Natural killer cell treated with Interleukin-12 subunit alpha and Interleukin-12 subunit beta and Interleukin-15 and Interleukin-18, amount 100 ng/mL, for 72 hours (primary cell): ENCODE measurements at regions not wholly inside any gene's neighbourhood (a gene's known extent, or its start where the extent isn't known, plus 50 kb on each side); places are given as distances from the start of the nearest gene placed in this dataset.
"Not testable (repeated sequence)": the region's sequence is repeated elsewhere in the genome, so short reads cannot be mapped to it uniquely, and the experiment has no call there.

ENCODE experiments used
- ATAC-seq, 2 donors: fragments of 150-1000 bp; cut with Tn5 transposase in 1 of 2; sonication (Bioruptor Pico), chemical (Tn5 transposase) in 1 of 2; 2 replicates each; pipeline ENCODE4 v1.10.0; 2021
- DNase-seq: peaks from one replicate; pipeline ENCODE4 v3.0.0; 2022; ENCODE audit warnings: low spot score
- H3K27ac Mint-ChIP-seq, 2 donors: 1 replicate in 1 of 2; 2 replicates in 1 of 2; pipeline ENCODE4 v1.8.0; 2022; ENCODE audit warnings: mixed read lengths in 2 of 2, mild to moderate bottlenecking in 1 of 2, moderate library complexity in 1 of 2
- H3K27me3 Mint-ChIP-seq, 2 donors: 1 replicate in 1 of 2; 2 replicates in 1 of 2; pipeline ENCODE4 v1.8.0; 2022; ENCODE audit warnings: mixed read lengths in 2 of 2
- H3K36me3 Mint-ChIP-seq: one replicate; pipeline ENCODE4 v1.8.0; 2022; ENCODE audit warnings: mixed read lengths
- H3K4me1 Mint-ChIP-seq, 2 donors: 1 replicate in 1 of 2; 2 replicates in 1 of 2; pipeline ENCODE4 v1.8.0; 2022; ENCODE audit warnings: low read depth in 2 of 2, mixed read lengths in 2 of 2, mild to moderate bottlenecking in 1 of 2
- H3K4me3 Mint-ChIP-seq: one replicate; pipeline ENCODE4 v1.8.0; 2022; ENCODE audit warnings: mixed read lengths
- H3K9me3 Mint-ChIP-seq: 2 replicates; pipeline ENCODE4 v1.8.0; 2022; ENCODE audit warnings: mixed read lengths

GRCh38 chr11:82082976-82083375, 650.7 kb downstream of the FAM181B start:
- H3K27ac Mint-ChIP-seq: no peak overlapping the region
- no peaks in the 10 kb centered on the region for H3K36me3 Mint-ChIP-seq
- no peaks in the 10 kb centered on the region for H3K27me3 Mint-ChIP-seq
- H3K4me1 Mint-ChIP-seq: no peaks in the 10 kb centered on the region
- ATAC-seq (no peak), DNase-seq (no peak)
- no peak overlapping the region for H3K4me3 Mint-ChIP-seq
- no peaks in the 10 kb centered on the region for H3K9me3 Mint-ChIP-seq

GRCh38 chr11:82080160-82080559, 653.5 kb downstream of the FAM181B start:
- Mint-ChIP-seq H3K9me3 (no peaks in the 10 kb centered on the region), H3K4me3 (no peak overlapping the region), H3K27ac (no peak overlapping the region), H3K36me3 (no peaks in the 10 kb centered on the region), H3K4me1 (no peaks in the 10 kb centered on the region), H3K27me3 (no peaks in the 10 kb centered on the region)
- ATAC-seq: no peak
- DNase-seq: no peak

GRCh38 chr11:82076126-82076525, 657.5 kb downstream of the FAM181B start:
- no peak overlapping the region for H3K27ac Mint-ChIP-seq
- DNase-seq (no peak), ATAC-seq (no peak)
- peaks cover 12% of the 10 kb centered on the region for H3K9me3 Mint-ChIP-seq
- H3K4me1 Mint-ChIP-seq: peaks cover 0 to 7% of the 10 kb centered on the region in 2 donors
- no peak overlapping the region for H3K4me3 Mint-ChIP-seq
- no peaks in the 10 kb centered on the region for H3K27me3 Mint-ChIP-seq
- H3K36me3 Mint-ChIP-seq: no peaks in the 10 kb centered on the region

GRCh38 chr11:82059505-82059904, 674.2 kb downstream of the FAM181B start:
- Mint-ChIP-seq H3K27me3 (no peaks in the 10 kb centered on the region), H3K4me1 (no peaks in the 10 kb centered on the region), H3K36me3 (no peaks in the 10 kb centered on the region), H3K27ac (no peak overlapping the region), H3K4me3 (no peak overlapping the region), H3K9me3 (no peaks in the 10 kb centered on the region)
- ATAC-seq: no peak
- DNase-seq: no peak

- no peaks in the 10 kb centered on the region for H3K4me1 Mint-ChIP-seq
- no peaks in the 10 kb centered on the region for H3K36me3 Mint-ChIP-seq
- no peak for DNase-seq
- H3K27ac Mint-ChIP-seq: no peak overlapping the region
- no peak for ATAC-seq
- H3K27me3 Mint-ChIP-seq: peaks cover 3 to 8% of the 10 kb centered on the region in 2 donors
- H3K9me3 Mint-ChIP-seq: peaks cover 4% of the 10 kb centered on the region
- H3K4me3 Mint-ChIP-seq: no peak overlapping the region
These were observed 677.2 kb downstream of the FAM181B start for GRCh38 chr11:82056450-82056849.

- no peak overlapping the region for H3K4me3 Mint-ChIP-seq
- peaks cover 3 to 29% of the 10 kb centered on the region in 2 donors for H3K27me3 Mint-ChIP-seq
- H3K27ac Mint-ChIP-seq: no peak overlapping the region
- no peak for ATAC-seq
- peaks cover 7% of the 10 kb centered on the region for H3K36me3 Mint-ChIP-seq
- H3K4me1 Mint-ChIP-seq: no peaks in the 10 kb centered on the region
- H3K9me3 Mint-ChIP-seq: peaks cover 13% of the 10 kb centered on the region
- no peak for DNase-seq
These were observed 684.5 kb downstream of the FAM181B start for GRCh38 chr11:82049199-82049598.

GRCh38 chr11:82047200-82047599, 686.5 kb downstream of the FAM181B start:
- Mint-ChIP-seq H3K36me3 (peaks cover 7% of the 10 kb centered on the region), H3K4me3 (no peak overlapping the region), H3K4me1 (no peaks in the 10 kb centered on the region), H3K27me3 (peaks cover 0 to 28% of the 10 kb centered on the region in 2 donors), H3K9me3 (peaks cover 10% of the 10 kb centered on the region), H3K27ac (no peak overlapping the region)
- no peak for ATAC-seq
- DNase-seq: no peak

GRCh38 chr11:82046778-82047177, 686.9 kb downstream of the FAM181B start:
- H3K4me1 Mint-ChIP-seq: no peaks in the 10 kb centered on the region
- H3K4me3 Mint-ChIP-seq: no peak overlapping the region
- H3K27me3 Mint-ChIP-seq: peaks cover 0 to 24% of the 10 kb centered on the region in 2 donors
- H3K9me3 Mint-ChIP-seq: peaks cover 10% of the 10 kb centered on the region
- peaks cover 7% of the 10 kb centered on the region for H3K36me3 Mint-ChIP-seq
- DNase-seq: no peak
- H3K27ac Mint-ChIP-seq: no peak overlapping the region
- ATAC-seq: no peak

GRCh38 chr11:82045748-82046457, 687.8 kb downstream of the FAM181B start:
- peaks cover 7% of the 10 kb centered on the region for H3K36me3 Mint-ChIP-seq
- ATAC-seq: no peak
- no peaks in the 10 kb centered on the region for H3K4me1 Mint-ChIP-seq
- peaks cover 0 to 17% of the 10 kb centered on the region in 2 donors for H3K27me3 Mint-ChIP-seq
- peaks cover 10% of the 10 kb centered on the region for H3K9me3 Mint-ChIP-seq
- no peak for DNase-seq
- no peak overlapping the region for H3K4me3 Mint-ChIP-seq
- no peak overlapping the region for H3K27ac Mint-ChIP-seq

GRCh38 chr11:82043316-82043715, 690.3 kb downstream of the FAM181B start:
- DNase-seq (no peak), ATAC-seq (no peak)
- Mint-ChIP-seq H3K27ac (no peak overlapping the region), H3K4me3 (no peak overlapping the region), H3K9me3 (peaks cover 9% of the 10 kb centered on the region), H3K36me3 (no peaks in the 10 kb centered on the region), H3K4me1 (no peaks in the 10 kb centered on the region), H3K27me3 (peaks cover 0 to 7% of the 10 kb centered on the region in 2 donors)

GRCh38 chr11:82041764-82042163, 691.9 kb downstream of the FAM181B start:
- no peaks in the 10 kb centered on the region for H3K36me3 Mint-ChIP-seq
- no peak for DNase-seq
- ATAC-seq: no peak
- H3K27ac Mint-ChIP-seq: no peak overlapping the region
- peaks cover 0 to 7% of the 10 kb centered on the region in 2 donors for H3K27me3 Mint-ChIP-seq
- H3K9me3 Mint-ChIP-seq: peaks cover 6% of the 10 kb centered on the region
- no peaks in the 10 kb centered on the region for H3K4me1 Mint-ChIP-seq
- H3K4me3 Mint-ChIP-seq: no peak overlapping the region

- Mint-ChIP-seq H3K27ac (no peak overlapping the region), H3K4me3 (no peak overlapping the region), H3K36me3 (no peaks in the 10 kb centered on the region), H3K27me3 (no peaks in the 10 kb centered on the region), H3K4me1 (no peaks in the 10 kb centered on the region), H3K9me3 (no peaks in the 10 kb centered on the region)
- DNase-seq: no peak
- ATAC-seq: no peak
These were observed 695.5 kb downstream of the FAM181B start for GRCh38 chr11:82038154-82038553.

GRCh38 chr11:82034527-82034926, 699.1 kb downstream of the FAM181B start:
- DNase-seq (no peak), ATAC-seq (no peak)
- Mint-ChIP-seq H3K9me3 (no peaks in the 10 kb centered on the region), H3K4me3 (no peak overlapping the region), H3K36me3 (no peaks in the 10 kb centered on the region), H3K4me1 (no peaks in the 10 kb centered on the region), H3K27me3 (no peaks in the 10 kb centered on the region), H3K27ac (no peak overlapping the region)

GRCh38 chr11:82027335-82027734, 706.3 kb downstream of the FAM181B start:
- H3K27ac Mint-ChIP-seq, ATAC-seq, DNase-seq, H3K4me3 Mint-ChIP-seq, H3K36me3 Mint-ChIP-seq, H3K9me3 Mint-ChIP-seq, H3K4me1 Mint-ChIP-seq, H3K27me3 Mint-ChIP-seq: not testable (repeated sequence)

- H3K36me3 Mint-ChIP-seq: no peaks in the 10 kb centered on the region
- no peaks in the 10 kb centered on the region for H3K27me3 Mint-ChIP-seq
- no peaks in the 10 kb centered on the region for H3K4me1 Mint-ChIP-seq
- no peaks in the 10 kb centered on the region for H3K9me3 Mint-ChIP-seq
- H3K4me3 Mint-ChIP-seq: no peak overlapping the region
- DNase-seq (no peak), ATAC-seq (no peak)
- no peak overlapping the region for H3K27ac Mint-ChIP-seq
These were observed 708.9 kb downstream of the FAM181B start for GRCh38 chr11:82024760-82025159.
